ENCODE measurements at regions not wholly inside any gene's neighbourhood (a gene's known extent, or its start where the extent isn't known, plus 50 kb on each side); places are given as distances from the start of the nearest gene placed in this dataset.

GRCh38 chr2:54406031-54406430 lies 50.1 kb upstream of the SPTBN1 start:
- H3K4me1 ChIP-seq = no peaks in the 10 kb centered on the region
- H3K27me3 ChIP-seq = no peaks in the 10 kb centered on the region
- TF ChIP-seq POLR2A (IDR thresholded peaks at IDR 0.05) (no peak), POLR2AphosphoS5 (IDR thresholded peaks at IDR 0.05) (no peak), EP300 (IDR thresholded peaks at IDR 0.05) (no peak), CTCF (IDR thresholded peaks at IDR 0.05) (no peak)
- H3K27ac ChIP-seq = no peak overlapping the region
- WGBS, 2 donors = 84 to 85% methylated on average over 4 of the region's 4 CpGs
- H3K4me3 ChIP-seq = no peak overlapping the region
- H3K9me3 ChIP-seq = no peaks in the 10 kb centered on the region
- intact Hi-C loops (cut with DNase I) = no loop called here
- H3K36me3 ChIP-seq = no peaks in the 10 kb centered on the region
- no peak for DNase-seq

Data from sigmoid colon (tissue), 6 donors.